ENCODE measurements at regions not wholly inside any gene's neighbourhood (a gene's known extent, or its start where the extent isn't known, plus 50 kb on each side); places are given as distances from the start of the nearest gene placed in this dataset.

DNA sequence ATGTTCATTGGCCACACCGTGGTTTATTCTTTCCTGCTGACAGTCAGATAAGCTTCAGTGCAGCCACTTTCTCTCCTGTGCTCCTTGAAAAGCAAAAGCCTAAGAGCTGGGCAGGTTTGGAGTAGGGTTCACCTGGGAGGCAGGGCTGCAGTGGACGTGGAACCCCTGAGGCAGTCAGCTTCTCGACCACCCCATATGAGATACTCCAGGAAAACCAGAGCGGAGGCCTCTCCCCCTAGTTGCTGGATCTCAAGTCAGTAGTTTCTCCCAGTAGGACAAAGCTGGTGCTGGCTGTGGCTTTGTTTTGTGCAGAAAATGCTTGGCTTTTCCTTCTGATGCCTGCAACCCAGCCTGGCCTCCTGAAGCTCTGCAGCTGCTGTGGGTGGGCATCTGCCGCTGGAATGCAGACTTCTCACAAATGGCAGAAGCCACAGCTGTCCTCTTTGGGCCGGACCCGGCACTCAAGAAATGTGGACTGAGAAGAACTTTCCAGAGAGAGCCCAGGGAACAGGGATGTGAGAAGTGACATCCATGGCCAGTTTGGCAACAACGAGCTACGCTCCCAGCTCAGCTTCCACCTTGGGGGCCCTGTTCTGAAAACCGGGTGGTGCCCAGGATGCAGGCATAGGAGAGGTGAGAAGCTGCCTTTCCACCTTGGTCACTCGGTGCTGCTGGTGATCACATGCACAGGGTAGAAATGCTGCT, 276.6 kb upstream of the TCERG1L start:
- DNase-seq: no peak

DNA sequence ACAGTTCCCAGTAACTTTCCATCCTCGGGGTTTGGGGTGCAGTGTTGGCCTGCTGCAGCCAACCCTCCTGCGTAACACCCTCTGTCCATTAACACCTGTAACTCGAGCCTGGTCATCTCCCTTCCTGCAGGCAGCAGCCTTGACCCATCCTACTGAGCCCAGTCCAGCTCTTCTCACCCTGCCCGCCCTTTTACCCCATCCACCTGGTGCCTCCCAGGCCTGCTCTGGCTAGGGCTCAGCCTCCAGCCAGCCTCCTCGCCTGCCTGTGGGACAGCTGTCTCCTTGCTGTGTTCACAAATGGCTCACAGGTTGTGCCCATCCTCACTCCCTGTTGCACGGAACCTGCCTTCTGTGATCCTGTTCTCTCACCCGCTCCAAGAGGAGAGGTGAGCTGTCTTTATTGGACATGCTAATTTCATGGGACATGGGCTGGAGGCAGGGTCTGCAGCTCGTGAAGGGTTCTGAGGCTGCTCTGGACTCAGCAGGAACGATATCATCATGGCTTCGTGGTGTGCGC, 277.2 kb upstream of the TCERG1L start:
- DNase-seq: no peak

DNA sequence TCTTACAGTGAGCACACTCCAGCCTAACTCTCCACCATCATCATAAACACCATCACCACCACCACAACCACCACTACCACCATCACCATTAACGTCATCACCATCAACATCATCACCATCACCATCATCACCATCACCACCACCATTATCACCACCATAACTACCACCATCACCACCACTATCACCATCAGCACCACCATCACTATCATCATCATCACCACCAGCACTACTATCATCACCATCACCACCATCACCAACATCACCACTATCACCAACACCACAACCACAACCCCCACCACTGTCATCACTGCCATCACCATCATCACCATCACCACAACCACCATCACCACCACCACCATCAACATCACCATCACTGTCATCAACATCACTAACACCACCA, 279.0 kb upstream of the TCERG1L start:
- DNase-seq: no peak

DNA sequence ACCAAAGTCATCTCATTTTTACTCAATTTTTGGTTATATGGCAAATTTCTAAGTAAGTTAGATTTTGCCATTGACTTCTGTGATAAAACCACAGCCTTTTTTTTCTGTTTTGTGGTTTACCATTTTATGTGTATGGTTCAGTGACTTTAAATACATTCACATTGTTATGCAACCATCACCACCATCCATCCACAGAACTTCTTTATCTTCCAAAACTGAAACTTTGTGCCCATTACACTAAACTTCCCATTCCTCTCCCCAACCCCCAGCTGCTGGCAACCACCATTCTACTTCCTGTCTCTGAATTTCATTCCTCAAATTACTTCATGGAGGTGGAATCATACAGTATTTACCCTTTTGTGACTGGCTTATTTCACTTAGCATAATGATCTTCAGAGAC, 280.4 kb upstream of the TCERG1L start:
- no peak for DNase-seq

DNA sequence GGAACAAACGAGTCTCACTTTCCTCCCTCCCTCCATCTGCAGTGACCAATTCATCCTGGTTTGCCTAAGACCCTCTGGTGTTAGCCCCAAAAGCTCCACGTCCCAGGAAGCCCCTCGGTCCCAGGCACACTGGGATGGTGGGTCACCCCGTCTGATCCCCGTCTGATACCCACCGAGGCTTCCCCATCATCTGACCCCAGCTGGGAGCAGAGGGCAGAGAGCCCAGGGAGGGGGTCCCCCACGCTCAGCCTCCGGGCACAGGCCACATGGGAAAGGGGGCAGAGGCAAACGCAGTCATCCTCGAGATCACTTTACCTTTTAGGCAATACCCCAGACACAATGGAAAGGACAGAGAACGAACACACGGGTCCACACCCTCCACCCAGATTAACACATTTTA, 291.6 kb upstream of the PPP2R2D start:
- no peak for DNase-seq

DNA sequence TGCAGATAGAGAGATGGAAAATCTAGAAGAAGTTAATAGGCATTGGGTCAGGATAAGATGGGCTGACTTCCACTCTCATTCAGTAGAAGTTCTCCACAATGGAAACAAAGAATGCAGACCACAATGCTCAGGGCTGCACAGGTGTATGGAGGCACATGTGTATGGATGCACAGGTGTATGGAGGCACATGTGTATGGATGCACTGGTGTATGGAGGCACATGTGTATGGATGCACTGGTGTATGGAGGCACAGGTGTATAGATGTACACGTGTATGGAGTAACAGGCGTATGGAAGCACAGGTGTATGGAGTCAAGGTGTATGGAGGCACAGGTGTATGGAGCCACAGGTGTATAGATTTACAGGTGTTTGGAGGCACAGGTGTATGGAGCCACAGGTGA, 285.7 kb upstream of the PPP2R2D start:
- DNase-seq: no peak

DNA sequence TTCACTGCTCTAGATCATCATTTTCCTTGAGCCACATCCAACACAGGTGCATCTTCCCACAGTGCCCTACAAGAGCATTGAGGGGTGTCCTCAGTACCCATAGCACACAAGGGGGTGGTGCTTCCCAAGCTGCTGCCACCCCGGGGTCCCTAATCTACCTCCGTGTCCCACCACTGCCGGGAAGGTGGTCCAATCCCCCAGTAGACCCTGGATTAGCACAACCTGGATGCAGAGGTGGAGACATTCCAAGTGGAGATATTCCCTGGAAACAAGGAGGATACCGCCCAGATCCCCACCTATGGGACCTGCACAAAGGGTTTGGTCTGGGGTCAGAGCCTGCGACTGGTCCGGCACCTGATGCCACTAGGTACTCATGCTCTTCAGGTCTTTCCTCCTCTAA, 284.8 kb upstream of the PPP2R2D start:
- DNase-seq: no peak

DNA sequence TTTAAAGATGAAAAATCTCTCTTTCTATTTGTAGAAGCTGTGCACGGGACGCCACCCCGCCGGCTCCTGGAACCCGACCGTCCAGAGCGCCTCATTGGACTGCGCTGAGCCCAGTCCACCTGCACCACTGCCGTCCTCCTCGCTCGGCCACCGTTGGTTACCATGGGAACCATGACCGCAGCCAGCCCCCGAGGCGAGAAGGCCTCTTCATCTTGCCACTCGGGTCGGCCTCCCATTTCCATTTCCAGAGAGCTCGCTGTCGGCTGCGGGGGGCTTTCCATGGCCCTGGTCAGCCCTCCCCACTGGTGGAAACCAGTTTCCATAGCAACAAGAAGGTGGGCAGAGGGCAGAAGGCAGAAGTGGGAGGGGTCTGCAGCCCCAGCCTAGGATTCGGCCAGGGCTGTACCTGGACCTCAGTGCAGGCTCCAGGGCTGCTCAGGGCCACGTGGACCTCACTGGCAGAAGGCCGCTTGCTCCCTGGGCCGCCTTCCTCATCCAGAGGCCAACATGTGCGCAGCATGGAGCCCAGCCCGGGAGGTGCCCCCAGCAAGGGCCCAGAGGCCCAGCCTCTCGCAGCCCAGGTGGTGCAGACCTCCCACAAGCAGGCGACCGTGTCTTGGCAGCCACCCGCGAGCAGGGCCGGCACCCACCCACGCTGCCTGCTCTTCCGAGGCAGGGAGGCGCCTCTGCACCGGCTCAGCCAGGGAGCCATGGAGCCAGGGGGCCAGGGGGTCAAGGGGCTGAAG, 283.5 kb upstream of the PPP2R2D start:
- DNase-seq: no peak

DNA sequence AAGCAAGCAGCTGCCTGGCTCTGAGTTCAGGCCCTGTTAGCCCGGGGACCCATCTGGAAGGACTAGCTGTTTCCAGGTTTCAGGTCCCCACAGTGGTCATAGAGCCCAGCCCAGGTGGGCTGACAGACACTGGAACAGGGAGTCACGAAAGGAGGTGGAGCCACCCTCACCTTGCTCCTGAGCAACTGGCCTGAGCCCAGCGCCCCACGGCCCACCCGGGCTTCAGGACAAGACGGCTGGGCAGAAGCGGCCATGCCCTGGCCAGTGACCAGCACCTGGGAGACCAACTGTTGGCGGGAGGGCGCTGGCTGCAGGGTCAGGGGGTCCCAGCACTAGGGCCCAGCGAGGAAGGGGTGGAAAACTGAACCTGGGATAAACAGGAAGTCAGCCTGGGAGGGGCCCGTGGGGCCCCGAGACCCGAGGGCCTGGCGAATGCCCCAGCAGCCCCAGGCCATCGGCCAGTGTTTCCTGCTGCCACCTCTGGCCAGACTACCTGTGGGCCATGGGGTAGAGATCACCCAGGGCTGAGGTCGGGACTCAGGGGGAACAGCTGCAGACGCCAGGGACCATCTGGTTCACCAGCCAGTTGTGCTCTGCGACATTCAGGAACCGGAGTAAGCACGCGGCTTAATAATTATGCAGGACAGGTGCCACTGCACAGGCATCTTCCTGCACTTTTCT, 282.1 kb upstream of the PPP2R2D start:
- no peak for DNase-seq

DNA sequence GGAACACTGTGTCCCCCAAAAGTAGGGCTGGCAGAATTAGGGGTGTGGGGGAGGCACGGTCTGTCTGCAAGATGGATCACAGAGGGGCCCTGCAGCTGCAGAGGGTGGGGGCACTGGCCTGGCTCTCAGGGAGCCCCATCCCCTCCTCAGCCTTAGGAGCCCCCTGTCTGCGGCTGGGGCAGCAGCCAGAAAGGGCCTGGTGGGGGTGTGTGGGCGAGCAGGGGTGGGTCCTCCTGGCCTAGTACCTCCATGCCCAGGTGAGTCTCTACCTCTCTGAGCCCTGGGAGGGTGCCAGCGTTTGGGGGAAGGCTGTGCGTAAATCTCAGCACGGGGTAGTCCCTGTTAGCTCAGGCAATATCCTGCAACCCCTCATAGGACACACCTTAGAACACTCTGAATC, 280.5 kb upstream of the PPP2R2D start:
- DNase-seq: no peak

DNA sequence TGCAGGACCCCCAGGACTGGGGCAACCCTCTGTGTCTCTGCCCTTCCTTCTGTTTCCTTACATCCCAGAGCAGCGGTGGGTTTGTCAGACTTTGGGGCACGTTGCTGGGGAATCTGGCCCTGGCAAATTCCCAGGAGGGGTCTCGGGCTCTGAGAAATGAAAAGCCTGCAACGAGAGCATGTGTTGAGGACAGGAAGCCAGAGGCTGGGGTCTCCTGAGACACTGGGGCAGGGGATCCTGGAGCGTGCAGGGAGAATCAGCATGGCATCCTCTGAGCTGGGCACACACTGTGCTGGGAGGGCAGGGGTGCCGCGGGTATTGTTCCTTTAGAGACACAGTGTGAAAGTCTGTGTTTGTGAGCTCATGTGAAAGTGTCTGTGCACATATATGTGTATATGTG, 279.9 kb upstream of the PPP2R2D start:
- no peak for DNase-seq

DNA sequence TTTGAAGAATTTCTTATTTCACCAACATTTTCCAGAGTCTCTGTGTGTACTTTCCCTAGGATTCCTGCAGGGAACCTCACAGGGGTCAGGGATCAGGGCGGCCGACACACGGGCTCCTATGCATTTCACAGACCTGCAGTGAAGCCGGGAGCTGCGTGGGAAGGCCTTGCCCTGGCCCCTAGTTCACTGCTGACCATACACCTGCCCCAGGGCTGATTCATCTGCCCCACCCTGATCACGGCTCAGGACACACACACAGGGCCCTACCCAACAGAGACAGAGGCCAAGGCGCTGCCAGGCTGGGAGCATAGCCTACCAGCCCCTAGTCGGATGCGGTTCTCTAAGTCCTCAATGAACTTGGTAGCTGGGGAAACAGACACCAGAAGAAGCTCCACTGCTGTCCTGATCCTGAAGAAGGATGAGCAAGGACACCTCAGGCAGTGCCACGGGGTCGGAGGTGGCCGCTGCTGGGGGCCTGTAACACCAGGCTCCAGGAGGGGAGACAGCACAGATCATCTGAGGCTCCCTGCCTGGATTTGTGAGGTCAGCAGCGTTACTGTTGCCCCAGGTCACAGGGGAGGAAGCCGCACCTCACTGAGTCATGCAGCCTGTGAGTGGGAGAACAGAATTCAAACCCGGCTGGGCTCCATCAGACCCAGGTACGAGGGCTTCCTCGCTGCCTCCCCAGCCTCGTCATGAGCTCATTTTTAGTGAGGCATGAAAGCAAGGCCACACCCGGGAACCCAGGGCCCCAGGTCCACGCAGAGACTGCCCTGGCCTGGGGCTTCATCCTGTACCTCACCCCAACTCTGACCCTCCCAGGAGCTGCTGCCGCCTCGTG, 278.8 kb upstream of the PPP2R2D start:
- DNase-seq: no peak

DNA sequence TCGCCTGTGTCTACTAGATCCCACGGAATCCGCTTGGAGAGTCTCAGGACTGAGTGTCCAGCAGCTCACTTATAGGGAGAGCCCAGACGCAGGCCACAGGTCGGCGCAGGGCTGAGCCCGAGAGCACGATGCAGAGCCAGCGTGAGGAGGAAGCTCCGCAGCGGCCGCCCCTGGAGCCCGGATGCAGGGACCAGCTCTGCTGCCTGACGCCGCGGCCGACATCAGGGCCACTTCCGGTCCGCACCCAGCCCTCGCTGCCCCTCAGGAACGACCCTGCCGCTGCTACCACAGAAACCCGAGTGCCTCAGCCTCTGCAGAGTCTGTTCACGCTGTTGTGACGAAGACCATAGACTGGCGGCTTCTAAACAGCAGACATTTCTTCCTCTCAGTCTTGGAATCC, 275.8 kb upstream of the PPP2R2D start:
- no peak for DNase-seq

DNA sequence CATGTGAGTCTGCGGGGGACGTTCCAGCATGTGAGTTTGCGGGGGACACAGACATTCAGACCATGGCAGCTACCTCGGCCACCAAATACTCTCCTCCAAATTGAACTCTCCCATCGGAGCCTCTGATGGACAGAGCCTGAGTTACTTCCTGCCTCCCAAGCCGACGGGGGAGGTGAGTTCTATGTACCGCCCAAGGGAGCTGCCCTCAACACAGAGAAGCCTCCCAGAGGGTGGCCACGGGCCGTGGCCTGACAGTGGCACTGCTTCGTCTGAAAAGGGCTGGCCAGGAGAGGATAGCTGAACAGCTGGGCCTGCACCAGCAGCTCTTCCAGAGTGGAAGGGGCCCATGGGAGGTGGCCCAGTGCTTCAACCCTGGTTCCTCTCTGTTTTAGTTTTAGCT, 274.5 kb upstream of the PPP2R2D start:
- DNase-seq: no peak

DNA sequence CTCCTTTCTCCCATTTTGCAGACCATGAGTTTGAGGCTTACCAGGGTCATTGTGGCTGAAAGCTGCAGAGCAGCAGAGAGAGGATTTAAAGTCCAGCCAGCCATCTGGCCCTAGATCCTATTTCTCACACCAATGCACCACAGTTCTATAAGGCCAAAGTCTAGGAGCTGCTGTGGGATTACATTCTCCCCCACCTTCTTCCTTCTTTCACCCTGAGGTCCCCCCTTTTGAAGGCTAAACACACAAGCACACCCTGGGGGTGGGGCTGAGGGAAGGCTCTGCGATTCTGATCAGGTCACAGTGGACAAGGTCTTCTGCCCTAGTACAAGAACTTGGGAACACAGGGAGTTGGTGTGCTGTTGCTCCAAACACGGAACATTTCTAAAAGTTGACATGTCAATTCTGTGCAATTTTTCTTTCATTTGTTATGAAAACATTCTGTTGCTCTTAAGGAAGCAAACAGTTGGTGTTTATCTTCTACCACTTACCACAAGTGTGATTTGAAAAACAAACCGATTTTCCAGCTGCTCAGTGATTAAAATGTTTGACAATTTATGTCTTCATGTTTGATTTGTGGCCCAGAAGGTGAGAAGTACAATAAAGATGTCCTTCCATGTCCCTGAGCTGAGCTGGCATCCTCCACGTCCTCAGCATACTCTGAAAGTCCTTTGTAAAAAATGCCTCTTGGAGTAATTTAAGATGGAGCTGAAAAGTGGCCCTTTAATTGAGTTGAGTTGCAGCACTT, 271.6 kb upstream of the PPP2R2D start:
- DNase-seq: no peak

DNA sequence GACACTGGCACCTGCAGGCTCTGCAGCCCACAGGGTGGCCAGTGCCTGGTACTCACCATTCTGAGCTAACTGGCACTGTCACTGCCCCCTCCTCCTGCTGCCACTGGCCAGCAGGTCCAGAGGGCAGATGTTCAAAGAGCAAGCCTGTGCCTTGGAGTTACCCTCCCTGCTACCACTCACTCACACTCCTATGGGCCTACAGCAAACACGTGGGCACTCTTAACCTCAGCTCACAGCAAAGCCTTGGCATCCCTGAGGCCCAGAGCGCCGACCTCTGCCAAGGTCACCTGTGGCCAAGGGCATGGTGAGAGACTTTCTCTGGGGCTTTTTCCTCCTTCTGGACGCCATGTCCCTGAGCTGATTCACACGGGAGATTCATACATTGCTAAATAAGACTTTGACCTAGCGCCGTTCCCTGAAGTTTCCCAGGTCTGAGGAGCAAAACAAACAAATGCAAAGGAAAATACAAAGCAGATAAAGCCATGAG, 270.0 kb upstream of the PPP2R2D start:
- no peak for DNase-seq

DNA sequence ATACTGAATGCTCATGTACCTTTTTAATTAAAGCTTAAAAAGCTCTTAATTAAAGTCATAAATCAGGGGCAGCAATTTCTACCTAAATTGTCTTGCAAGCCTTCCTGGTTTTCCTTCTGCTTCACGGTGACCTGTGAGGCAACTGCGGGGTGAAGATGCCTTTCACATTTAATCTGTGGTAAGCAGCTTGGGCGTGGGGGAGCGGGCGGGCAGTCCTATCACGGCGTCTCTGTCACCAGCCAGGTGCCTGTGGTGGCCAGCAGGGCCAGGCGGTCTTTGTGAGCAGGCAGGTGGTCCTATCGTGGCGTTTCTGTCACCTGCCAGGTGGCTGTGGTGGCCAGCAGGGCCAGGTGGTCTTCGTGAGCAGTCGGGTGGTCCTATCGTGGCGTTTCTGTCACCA, 269.2 kb upstream of the PPP2R2D start:
- DNase-seq: no peak

DNA sequence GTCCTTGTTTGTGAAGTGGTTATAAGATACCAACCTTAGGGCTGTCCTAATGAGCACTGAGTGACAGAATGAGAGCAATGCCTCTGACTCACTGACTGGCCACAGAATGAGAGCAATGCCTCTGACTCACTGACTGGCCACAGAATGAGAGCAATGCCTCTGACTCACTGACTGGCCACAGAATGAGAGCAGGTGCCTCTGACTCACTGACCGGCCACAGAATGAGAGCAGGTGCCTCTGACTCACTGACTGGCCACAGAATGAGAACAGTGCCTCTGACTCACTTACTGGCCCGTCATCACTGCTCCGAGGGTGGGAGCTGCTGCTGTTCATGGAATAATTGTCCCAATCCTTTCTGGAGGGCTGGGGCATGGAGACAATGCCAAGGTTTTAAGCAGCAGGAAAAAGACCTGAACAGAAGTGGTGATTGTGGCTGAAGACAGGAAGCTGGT, 265.2 kb upstream of the PPP2R2D start:
- DNase-seq: no peak

DNA sequence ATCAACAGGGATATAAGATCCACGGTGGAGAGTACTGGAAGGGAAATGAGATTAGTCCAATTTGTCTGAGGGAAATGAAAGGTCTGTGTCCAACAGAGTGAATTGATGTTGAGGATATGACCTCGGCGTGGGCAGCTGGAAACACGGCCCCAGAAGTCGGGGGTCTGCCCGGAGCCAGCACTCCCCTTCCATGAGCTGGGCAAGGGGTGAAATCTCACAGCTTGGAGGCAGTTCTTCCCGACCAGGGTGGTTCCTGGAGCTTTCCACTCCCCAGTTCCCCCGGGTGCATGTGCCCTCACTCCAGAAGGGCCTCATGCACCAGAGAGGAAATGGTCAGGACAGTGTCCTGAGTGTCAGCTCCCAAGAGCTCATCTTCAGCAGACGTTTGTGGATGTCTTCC, 264.7 kb upstream of the PPP2R2D start:
- no peak for DNase-seq

DNA sequence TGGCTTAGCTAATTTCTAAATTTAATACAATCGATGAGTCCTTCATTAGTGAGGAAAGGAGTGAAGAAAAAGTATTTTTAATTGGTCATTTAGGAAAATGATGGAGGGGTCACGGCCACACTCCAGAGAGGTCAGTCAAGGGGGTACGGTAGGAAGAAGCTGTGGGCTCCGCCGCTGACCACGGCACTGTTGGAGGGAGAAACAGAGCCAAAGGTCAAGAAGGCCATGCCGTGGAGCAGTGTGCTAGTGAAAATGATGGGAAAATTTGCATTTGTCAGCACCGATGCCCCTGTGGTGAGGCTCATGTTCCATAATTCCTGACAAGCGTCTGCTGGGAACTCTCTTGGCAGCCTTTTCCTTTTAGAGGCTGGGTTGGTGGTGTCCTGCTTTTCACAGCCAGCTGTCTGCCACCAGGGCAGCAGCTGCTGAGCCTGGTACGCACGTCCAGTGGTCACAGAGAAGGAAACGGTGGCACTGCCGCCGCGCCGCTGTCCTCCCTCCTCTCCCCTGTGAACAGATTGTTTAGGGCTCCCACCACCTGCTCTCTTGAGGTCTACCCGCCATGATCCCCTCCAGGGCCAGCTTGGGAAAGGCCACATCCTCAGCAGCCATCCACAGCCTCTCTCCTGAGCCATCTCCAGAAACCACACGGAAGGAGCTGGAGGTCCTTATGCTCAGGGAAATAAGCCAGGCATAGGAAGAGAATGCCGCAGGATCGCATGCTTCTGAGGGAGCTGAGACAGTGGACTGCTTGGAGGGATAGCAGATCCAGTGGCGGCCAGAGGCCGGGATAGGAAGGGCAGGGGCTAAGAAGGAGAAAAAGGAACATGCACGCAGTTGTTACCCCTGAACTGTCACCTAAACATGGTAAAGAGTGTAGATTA, 263.7 kb upstream of the PPP2R2D start:
- DNase-seq: no peak

All from NCI-H345 (cell line).